ENCODE measurements at regions not wholly inside any gene's neighbourhood (a gene's known extent, or its start where the extent isn't known, plus 50 kb on each side); places are given as distances from the start of the nearest gene placed in this dataset.

DNA sequence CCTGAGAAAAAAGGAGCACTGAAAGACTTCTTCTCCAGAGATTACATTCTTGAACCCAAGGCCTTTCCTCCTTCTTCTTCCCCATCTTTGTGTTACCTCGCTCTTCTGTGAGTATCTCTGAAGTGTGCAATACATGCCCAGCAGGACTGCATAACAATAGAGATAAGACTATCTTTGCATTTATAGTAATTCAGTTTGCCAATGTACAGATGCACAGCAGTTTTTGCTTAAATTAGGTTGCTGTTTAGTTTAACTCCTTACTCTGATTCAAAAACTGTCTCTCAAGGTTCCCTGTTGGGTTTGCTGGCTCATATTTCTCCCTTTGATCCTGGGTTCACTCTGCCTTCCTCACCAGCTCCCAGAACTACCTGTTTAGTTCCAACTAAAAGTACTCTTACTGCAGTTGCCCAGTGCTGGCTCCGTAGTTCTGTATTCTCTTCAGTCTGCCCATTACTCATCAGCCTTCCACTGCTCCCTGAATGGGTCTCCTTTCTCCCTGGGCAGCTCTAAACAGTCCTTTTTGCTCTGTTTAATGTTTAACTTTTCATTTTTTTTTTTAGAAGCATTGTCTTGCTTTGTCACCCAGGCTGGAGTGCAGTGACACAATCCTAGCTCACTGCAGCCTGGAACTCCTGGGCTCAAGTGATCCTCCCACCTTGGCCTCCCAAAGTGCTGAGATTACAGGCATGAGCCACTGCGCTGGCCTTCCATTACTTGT, 180.6 kb upstream of the CAND1 start:
- TF ChIP-seq, protein P1, sequence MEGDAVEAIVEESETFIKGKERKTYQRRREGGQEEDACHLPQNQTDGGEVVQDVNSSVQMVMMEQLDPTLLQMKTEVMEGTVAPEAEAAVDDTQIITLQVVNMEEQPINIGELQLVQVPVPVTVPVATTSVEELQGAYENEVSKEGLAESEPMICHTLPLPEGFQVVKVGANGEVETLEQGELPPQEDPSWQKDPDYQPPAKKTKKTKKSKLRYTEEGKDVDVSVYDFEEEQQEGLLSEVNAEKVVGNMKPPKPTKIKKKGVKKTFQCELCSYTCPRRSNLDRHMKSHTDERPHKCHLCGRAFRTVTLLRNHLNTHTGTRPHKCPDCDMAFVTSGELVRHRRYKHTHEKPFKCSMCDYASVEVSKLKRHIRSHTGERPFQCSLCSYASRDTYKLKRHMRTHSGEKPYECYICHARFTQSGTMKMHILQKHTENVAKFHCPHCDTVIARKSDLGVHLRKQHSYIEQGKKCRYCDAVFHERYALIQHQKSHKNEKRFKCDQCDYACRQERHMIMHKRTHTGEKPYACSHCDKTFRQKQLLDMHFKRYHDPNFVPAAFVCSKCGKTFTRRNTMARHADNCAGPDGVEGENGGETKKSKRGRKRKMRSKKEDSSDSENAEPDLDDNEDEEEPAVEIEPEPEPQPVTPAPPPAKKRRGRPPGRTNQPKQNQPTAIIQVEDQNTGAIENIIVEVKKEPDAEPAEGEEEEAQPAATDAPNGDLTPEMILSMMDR (IDR thresholded peaks at IDR 0.05): no peak
- no peak for TF ChIP-seq POLR2AphosphoS5 (IDR thresholded peaks at IDR 0.05)

Data from transverse colon (tissue), 4 donors.